T-cell (primary cell): ENCODE measurements at regions not wholly inside any gene's neighbourhood (a gene's known extent, or its start where the extent isn't known, plus 50 kb on each side); places are given as distances from the start of the nearest gene placed in this dataset.

Source experiments
- ATAC-seq, 4 experiments: fragments of 200-7000 bp in 3 of 4; fragments of 150-1000 bp in 1 of 4; cut with Tn5 transposase; replicated peaks in 1 of 4; 1 replicate in 3 of 4; 2 replicates in 1 of 4; pipeline ENCODE4 v1.10.0; 2021; ENCODE audit warnings: moderate library complexity in 3 of 4, mild to moderate bottlenecking in 2 of 4, moderate number of reproducible peaks in 1 of 4
- CTCF ChIA-PET, 2 donors: fragments of 300-600 bp; sonication (Branson Sonifier 250); formaldehyde crosslinking; loops; one replicate each; lab custom pipeline; 2022; ENCODE audit warnings: antibody characterized with exemption in 2 of 2; lab: Charles Lee
- POLR2A ChIA-PET, 2 donors: fragments of 300-600 bp; sonication (Branson Sonifier 250); formaldehyde crosslinking; loops; one replicate each; lab custom pipeline; 2022; ENCODE audit warnings: antibody characterized with exemption in 2 of 2; lab: Charles Lee
- DNase-seq, 35 experiments: peaks; one replicate each; pipeline versions ENCODE4 v3.0.0 to v3.0.0-alpha.2; 2013 to 2023
- H3K27ac ChIP-seq: one replicate; pipeline ENCODE4 v1.5.1; 2013; ENCODE audit warnings: low read length
- H3K27me3 ChIP-seq, 2 experiments: replicated peaks in 1 of 2; 1 replicate in 1 of 2; 2 replicates in 1 of 2; pipeline versions ENCODE4 v1.6.1 to v1.7.0; 2013; ENCODE audit warnings: low read length in 1 of 2, mixed read lengths in 1 of 2; ENCODE audit not compliant: control insufficient read depth in 2 of 2, insufficient read depth in 2 of 2; ENCODE audit errors: extremely low read depth in 1 of 2
- H3K36me3 ChIP-seq, 2 donors: 1 replicate in 1 of 2; 2 replicates in 1 of 2; pipeline versions ENCODE4 v1.6.1 to v1.7.0; 2013; ENCODE audit warnings: low read length in 1 of 2; ENCODE audit not compliant: control insufficient read depth in 2 of 2, insufficient read depth in 1 of 2; ENCODE audit errors: extremely low read depth in 1 of 2
- H3K4me1 ChIP-seq, 2 experiments: 1 replicate in 1 of 2; 2 replicates in 1 of 2; pipeline versions ENCODE4 v1.6.1 to v1.7.0; 2013; ENCODE audit warnings: low read length in 2 of 2, mixed read lengths in 1 of 2; ENCODE audit not compliant: insufficient read depth in 2 of 2, control insufficient read depth in 1 of 2; ENCODE audit errors: extremely low read depth in 1 of 2
- H3K4me3 ChIP-seq, 2 donors: 1 replicate in 1 of 2; 2 replicates in 1 of 2; pipeline versions ENCODE4 v1.5.1 to v1.7.0; 2013; ENCODE audit warnings: mild to moderate bottlenecking in 2 of 2, low read length in 1 of 2, moderate library complexity in 1 of 2; ENCODE audit not compliant: control insufficient read depth in 1 of 2; ENCODE audit errors: extremely low read depth in 1 of 2
- H3K9me3 ChIP-seq: 2 replicates; pipeline ENCODE4 v1.7.0; 2013
- H3K27ac Mint-ChIP-seq, 2 donors: one replicate each; pipeline ENCODE4 v1.8.0; 2020 to 2021; ENCODE audit warnings: mild to moderate bottlenecking in 2 of 2, mixed read lengths in 2 of 2
- H3K27me3 Mint-ChIP-seq, 2 donors: one replicate each; pipeline ENCODE4 v1.8.0; 2021 to 2022; ENCODE audit warnings: mixed read lengths in 2 of 2
- H3K36me3 Mint-ChIP-seq: one replicate; pipeline ENCODE4 v1.8.0; 2021; ENCODE audit warnings: mixed read lengths
- H3K4me1 Mint-ChIP-seq, 3 donors: one replicate each; pipeline ENCODE4 v1.8.0; 2020 to 2022; ENCODE audit warnings: mixed read lengths in 3 of 3, mild to moderate bottlenecking in 1 of 3
- H3K4me3 Mint-ChIP-seq, 3 donors: one replicate each; pipeline ENCODE4 v1.8.0; 2020 to 2022; ENCODE audit warnings: mild to moderate bottlenecking in 3 of 3, mixed read lengths in 3 of 3, moderate library complexity in 3 of 3
- H3K9me3 Mint-ChIP-seq, 3 donors: one replicate each; pipeline ENCODE4 v1.8.0; 2020 to 2022; ENCODE audit warnings: mixed read lengths in 3 of 3
- WGBS: methylation state at CpG from one replicate; pipeline ENCODE4 v1.1.5; 2013; ENCODE audit warnings: missing lambda C conversion rate; ENCODE audit not compliant: insufficient coverage; 5-methylcytosine and 5-hydroxymethylcytosine counted together

GRCh38 chr10:53314876-53315275 is 542.3 kb upstream of the MBL2 start:
- Mint-ChIP-seq H3K36me3 (no peaks in the 10 kb centered on the region), H3K27ac (no peak overlapping the region), H3K27me3 (no peaks in the 10 kb centered on the region), H3K4me1 (no peaks in the 10 kb centered on the region), H3K4me3 (no peak overlapping the region), H3K9me3 (peaks cover 0 to 11% (median 10%) of the 10 kb centered on the region in 3 donors)
- H3K36me3 ChIP-seq: no peaks in the 10 kb centered on the region
- no peaks in the 10 kb centered on the region for H3K9me3 ChIP-seq
- H3K4me3 ChIP-seq: no peak overlapping the region
- ChIA-PET POLR2A (no interaction called here), CTCF (no interaction called here)
- DNase-seq (no peak), ATAC-seq (no peak)
- no peak overlapping the region for H3K27ac ChIP-seq
- no CpG with 5 or more reads among the region's 1 CpG for WGBS
- no peaks in the 10 kb centered on the region for H3K4me1 ChIP-seq
- no peaks in the 10 kb centered on the region for H3K27me3 ChIP-seq

GRCh38 chr10:53298443-53298842 is 525.9 kb upstream of the MBL2 start:
- H3K9me3 Mint-ChIP-seq: peaks cover 8 to 18% (median 9%) of the 10 kb centered on the region in 3 donors
- WGBS: 80% methylated on average over 1 of the region's 3 CpGs
- H3K9me3 ChIP-seq: no peaks in the 10 kb centered on the region

GRCh38 chr10:53284615-53285182 is 512.1 kb upstream of the MBL2 start:
- 83% methylated on average over 3 of the region's 4 CpGs for WGBS
- H3K27me3 Mint-ChIP-seq: no peaks in the 10 kb centered on the region
- no peaks in the 10 kb centered on the region for H3K9me3 ChIP-seq
- H3K36me3 ChIP-seq: no peaks in the 10 kb centered on the region
- ChIA-PET POLR2A (no interaction called here), CTCF (no interaction called here)
- peaks cover 6 to 16% (median 12%) of the 10 kb centered on the region in 3 donors for H3K9me3 Mint-ChIP-seq
- H3K27ac ChIP-seq: no peak overlapping the region
- H3K36me3 Mint-ChIP-seq: no peaks in the 10 kb centered on the region
- no peaks in the 10 kb centered on the region for H3K4me1 Mint-ChIP-seq
- no peak overlapping the region for H3K4me3 ChIP-seq
- DNase-seq (no peak), ATAC-seq (no peak)
- H3K4me3 Mint-ChIP-seq: no peak overlapping the region
- no peaks in the 10 kb centered on the region for H3K4me1 ChIP-seq
- H3K27me3 ChIP-seq: no peaks in the 10 kb centered on the region
- no peak overlapping the region for H3K27ac Mint-ChIP-seq

More at GRCh38 chr10:53298443-53298842, 525.9 kb upstream of the MBL2 start:
- DNase-seq: no peak
- Histone ChIP-seq H3K27ac (no peak overlapping the region), H3K4me1 (no peaks in the 10 kb centered on the region), H3K36me3 (no peaks in the 10 kb centered on the region), H3K4me3 (no peak overlapping the region), H3K27me3 (no peaks in the 10 kb centered on the region)
- Mint-ChIP-seq H3K4me3 (no peak overlapping the region), H3K27ac (no peak overlapping the region), H3K4me1 (no peaks in the 10 kb centered on the region), H3K27me3 (no peaks in the 10 kb centered on the region), H3K36me3 (no peaks in the 10 kb centered on the region)
- CTCF ChIA-PET: no interaction called here
- POLR2A ChIA-PET: interaction anchor here in 1 of 2 donors (0.6 kb wide), 1 partner anchor 99 kb away, joined by 4 read pairs; no protein-coding TSS in a partner anchor
- ATAC-seq: no peak

GRCh38 chr10:53276797-53277196 is 504.2 kb upstream of the MBL2 start:
- Mint-ChIP-seq H3K4me3 (no peak overlapping the region), H3K36me3 (no peaks in the 10 kb centered on the region), H3K27ac (no peak overlapping the region), H3K27me3 (no peaks in the 10 kb centered on the region), H3K9me3 (peaks cover 14 to 36% (median 26%) of the 10 kb centered on the region in 3 donors), H3K4me1 (no peaks in the 10 kb centered on the region)
- ATAC-seq: no peak
- H3K9me3 ChIP-seq: no peaks in the 10 kb centered on the region
- ChIA-PET CTCF (no interaction called here), POLR2A (no interaction called here)
- no CpG with 5 or more reads among the region's 1 CpG for WGBS
- H3K27me3 ChIP-seq: no peaks in the 10 kb centered on the region
- DNase-seq: no peak
- H3K36me3 ChIP-seq: no peaks in the 10 kb centered on the region
- H3K4me1 ChIP-seq: no peaks in the 10 kb centered on the region
- no peak overlapping the region for H3K27ac ChIP-seq
- no peak overlapping the region for H3K4me3 ChIP-seq

- CTCF ChIA-PET: no interaction called here
- H3K27ac Mint-ChIP-seq: no peak overlapping the region
Measured at GRCh38 chr10:53269482-53269881, 496.9 kb upstream of the MBL2 start.

GRCh38 chr10:53260213-53260612 is 487.6 kb upstream of the MBL2 start:
- Histone ChIP-seq H3K4me3 (no peak overlapping the region), H3K4me1 (no peaks in the 10 kb centered on the region), H3K36me3 (no peaks in the 10 kb centered on the region), H3K9me3 (no peaks in the 10 kb centered on the region), H3K27me3 (no peaks in the 10 kb centered on the region), H3K27ac (no peak overlapping the region)
- POLR2A ChIA-PET: no interaction called here
- Mint-ChIP-seq H3K36me3 (no peaks in the 10 kb centered on the region), H3K4me1 (no peaks in the 10 kb centered on the region), H3K27ac (no peak overlapping the region), H3K27me3 (no peaks in the 10 kb centered on the region), H3K4me3 (no peak overlapping the region), H3K9me3 (peaks cover 4 to 25% (median 8%) of the 10 kb centered on the region in 3 donors)
- no peak for ATAC-seq
- DNase-seq: no peak
- no CpG with 5 or more reads among the region's 1 CpG for WGBS
- CTCF ChIA-PET: no interaction called here

More at GRCh38 chr10:53269482-53269881, 496.9 kb upstream of the MBL2 start:
- DNase-seq (no peak), ATAC-seq (no peak)
- Mint-ChIP-seq H3K36me3 (no peaks in the 10 kb centered on the region), H3K9me3 (peaks cover 8 to 31% (median 12%) of the 10 kb centered on the region in 3 donors), H3K4me1 (no peaks in the 10 kb centered on the region), H3K4me3 (no peak overlapping the region), H3K27me3 (no peaks in the 10 kb centered on the region)
- POLR2A ChIA-PET: no interaction called here
- H3K9me3 ChIP-seq: no peaks in the 10 kb centered on the region
- H3K36me3 ChIP-seq: no peaks in the 10 kb centered on the region
- no peaks in the 10 kb centered on the region for H3K27me3 ChIP-seq
- H3K4me3 ChIP-seq: no peak overlapping the region
- H3K4me1 ChIP-seq: no peaks in the 10 kb centered on the region
- no CpG with 5 or more reads among the region's 2 CpGs for WGBS
- no peak overlapping the region for H3K27ac ChIP-seq

- POLR2A ChIA-PET: no interaction called here
- no peak overlapping the region for H3K4me3 ChIP-seq
- H3K27ac ChIP-seq: no peak overlapping the region
- ATAC-seq: no peak
- H3K4me3 Mint-ChIP-seq: no peak overlapping the region
- H3K9me3 ChIP-seq: no peaks in the 10 kb centered on the region
- H3K4me1 ChIP-seq: no peaks in the 10 kb centered on the region
- peaks cover 12 to 29% (median 15%) of the 10 kb centered on the region in 3 donors for H3K9me3 Mint-ChIP-seq
- H3K27me3 Mint-ChIP-seq: no peaks in the 10 kb centered on the region
- H3K4me1 Mint-ChIP-seq: no peaks in the 10 kb centered on the region
- DNase-seq: no peak
- no peaks in the 10 kb centered on the region for H3K36me3 Mint-ChIP-seq
- H3K36me3 ChIP-seq: no peaks in the 10 kb centered on the region
- CTCF ChIA-PET: no interaction called here
- H3K27me3 ChIP-seq: no peaks in the 10 kb centered on the region
- no peak overlapping the region for H3K27ac Mint-ChIP-seq
Measured at GRCh38 chr10:53256623-53257022, 484.0 kb upstream of the MBL2 start.
